ENCODE measurements at regions not wholly inside any gene's neighbourhood (a gene's known extent, or its start where the extent isn't known, plus 50 kb on each side); places are given as distances from the start of the nearest gene placed in this dataset.

DNA sequence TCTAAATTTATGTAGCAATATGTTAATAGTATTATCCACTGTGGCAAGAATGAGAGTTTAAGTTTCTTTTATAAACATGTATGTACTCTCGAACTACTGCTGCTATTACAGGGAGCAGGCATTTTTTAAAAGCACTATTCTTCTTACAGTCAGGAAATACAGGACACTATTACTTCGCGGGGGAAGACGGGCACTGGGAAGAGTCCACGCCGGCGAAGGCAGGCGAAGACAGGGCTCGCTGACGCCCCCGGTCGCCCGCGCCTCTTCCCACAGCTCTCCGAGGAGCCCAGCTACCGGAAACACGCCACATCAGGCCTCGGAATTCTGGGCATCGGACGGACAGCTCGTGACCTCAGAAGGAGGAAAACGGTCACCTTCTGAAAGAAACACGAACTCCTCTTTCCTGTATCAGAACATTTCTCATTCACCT, 90.2 kb downstream of the FAM161A start:
- TF ChIP-seq ZFX (IDR thresholded peaks at IDR 0.05; ENCODE audit: borderline replicate concordance): no peak
- TF ChIP-seq, protein P1, sequence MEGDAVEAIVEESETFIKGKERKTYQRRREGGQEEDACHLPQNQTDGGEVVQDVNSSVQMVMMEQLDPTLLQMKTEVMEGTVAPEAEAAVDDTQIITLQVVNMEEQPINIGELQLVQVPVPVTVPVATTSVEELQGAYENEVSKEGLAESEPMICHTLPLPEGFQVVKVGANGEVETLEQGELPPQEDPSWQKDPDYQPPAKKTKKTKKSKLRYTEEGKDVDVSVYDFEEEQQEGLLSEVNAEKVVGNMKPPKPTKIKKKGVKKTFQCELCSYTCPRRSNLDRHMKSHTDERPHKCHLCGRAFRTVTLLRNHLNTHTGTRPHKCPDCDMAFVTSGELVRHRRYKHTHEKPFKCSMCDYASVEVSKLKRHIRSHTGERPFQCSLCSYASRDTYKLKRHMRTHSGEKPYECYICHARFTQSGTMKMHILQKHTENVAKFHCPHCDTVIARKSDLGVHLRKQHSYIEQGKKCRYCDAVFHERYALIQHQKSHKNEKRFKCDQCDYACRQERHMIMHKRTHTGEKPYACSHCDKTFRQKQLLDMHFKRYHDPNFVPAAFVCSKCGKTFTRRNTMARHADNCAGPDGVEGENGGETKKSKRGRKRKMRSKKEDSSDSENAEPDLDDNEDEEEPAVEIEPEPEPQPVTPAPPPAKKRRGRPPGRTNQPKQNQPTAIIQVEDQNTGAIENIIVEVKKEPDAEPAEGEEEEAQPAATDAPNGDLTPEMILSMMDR (IDR thresholded peaks at IDR 0.05): peak; percentile 48
- H3K27ac ChIP-seq: peak overlapping the region; percentile 98

DNA sequence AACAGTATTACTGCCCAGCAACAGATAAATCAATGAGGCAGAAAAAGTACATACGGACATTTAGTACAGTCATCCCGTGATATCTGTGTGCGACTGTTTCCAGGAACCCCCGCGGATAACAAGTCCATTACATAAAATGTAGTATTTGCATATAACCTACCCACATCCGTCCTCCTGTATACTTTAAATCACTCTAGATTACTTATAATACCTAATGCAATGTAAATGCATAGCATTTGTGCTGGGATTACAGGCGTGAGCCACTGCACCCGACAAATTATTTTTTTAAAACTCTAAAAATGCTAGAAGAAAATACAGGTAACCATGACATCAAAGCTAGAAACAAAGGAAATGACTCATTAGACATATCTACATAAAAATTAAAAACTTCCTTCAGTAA, 91.6 kb downstream of the FAM161A start:
- TF ChIP-seq, protein P1 (IDR thresholded peaks at IDR 0.05): no peak
- TF ChIP-seq ZFX (IDR thresholded peaks at IDR 0.05; ENCODE audit: borderline replicate concordance): no peak
- no peak overlapping the region for H3K27ac ChIP-seq

DNA sequence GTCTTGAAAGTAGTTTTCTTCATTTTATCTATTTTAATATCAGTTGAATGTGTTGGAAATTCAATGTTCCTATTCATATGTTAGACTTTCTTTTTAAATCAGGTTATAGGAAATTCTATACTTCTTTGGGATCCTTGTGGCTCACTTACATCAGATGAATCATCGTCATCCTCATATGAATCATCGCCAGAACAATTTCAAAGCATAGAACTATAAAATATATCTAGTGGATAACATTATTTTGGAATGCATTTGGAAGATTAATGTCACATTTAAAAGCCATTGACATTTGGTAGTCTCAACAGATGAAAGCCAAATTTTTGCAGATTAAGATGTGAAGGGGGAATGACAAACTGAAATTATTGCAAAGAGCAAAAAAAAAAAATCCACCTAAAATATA, 94.1 kb downstream of the FAM161A start:
- no peak for TF ChIP-seq ZFX (IDR thresholded peaks at IDR 0.05; ENCODE audit: borderline replicate concordance)
- TF ChIP-seq, protein P1 (IDR thresholded peaks at IDR 0.05): no peak
- no peak overlapping the region for H3K27ac ChIP-seq

DNA sequence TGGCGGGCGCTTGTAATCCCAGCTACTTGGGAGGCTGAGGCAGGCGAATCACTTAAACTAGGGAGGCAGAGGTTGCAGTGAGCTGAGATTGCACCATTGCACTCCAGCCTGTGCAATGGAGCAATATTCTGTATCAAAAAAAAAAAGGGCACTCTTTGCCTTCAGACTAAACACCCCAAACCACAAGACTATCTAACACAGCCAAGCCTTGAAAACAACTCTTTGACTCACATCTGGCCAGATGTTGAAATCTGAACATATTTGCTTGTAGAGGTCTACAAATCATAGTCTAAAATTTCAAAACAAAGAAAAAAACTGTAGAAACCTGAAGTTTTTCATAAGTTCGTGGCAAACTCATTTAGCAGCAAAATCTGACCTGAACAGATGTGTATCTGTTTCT, 94.9 kb downstream of the FAM161A start:
- no peak overlapping the region for H3K27ac ChIP-seq
- TF ChIP-seq, protein P1 (IDR thresholded peaks at IDR 0.05): no peak
- TF ChIP-seq ZFX (IDR thresholded peaks at IDR 0.05; ENCODE audit: borderline replicate concordance): no peak

DNA sequence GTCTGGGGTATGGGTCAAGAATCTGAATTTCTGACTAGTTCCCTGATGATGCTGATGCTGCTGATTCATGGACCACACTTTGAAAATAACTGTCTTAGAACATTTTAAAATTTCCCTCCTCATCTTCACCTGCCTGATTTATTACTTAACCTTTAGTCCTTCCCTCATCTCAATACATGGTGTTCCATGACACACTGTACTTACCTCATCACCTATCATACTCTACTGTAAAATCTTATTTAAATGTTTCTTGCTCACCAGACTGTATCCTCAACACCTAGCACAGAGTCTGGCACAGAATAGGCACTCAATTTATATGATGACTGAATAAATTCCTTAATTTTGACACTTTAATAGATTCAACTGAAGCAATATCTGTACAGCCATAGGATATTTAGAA, 95.7 kb downstream of the FAM161A start:
- H3K27ac ChIP-seq: no peak overlapping the region
- no peak for TF ChIP-seq ZFX (IDR thresholded peaks at IDR 0.05; ENCODE audit: borderline replicate concordance)
- TF ChIP-seq, protein P1 (IDR thresholded peaks at IDR 0.05): no peak

DNA sequence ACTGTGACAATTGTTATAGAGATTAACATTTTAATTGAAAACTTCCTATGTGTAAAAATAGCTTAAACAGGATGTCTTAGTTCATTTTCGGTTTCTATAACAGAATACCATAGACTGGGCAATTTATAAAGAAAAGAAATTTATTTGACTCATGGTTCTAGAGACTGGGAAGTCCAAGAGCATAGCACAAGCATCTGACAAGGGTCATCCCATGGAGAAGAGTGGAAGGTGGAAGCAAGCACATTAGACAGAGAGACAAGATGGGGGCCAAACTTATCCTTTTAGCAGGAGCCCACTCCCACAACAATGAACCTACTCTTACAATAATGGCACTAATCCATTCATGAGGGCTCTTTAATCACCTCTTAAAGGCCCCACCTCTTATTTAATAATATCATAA, 100.3 kb downstream of the FAM161A start:
- TF ChIP-seq, protein P1 (IDR thresholded peaks at IDR 0.05): no peak
- no peak for TF ChIP-seq ZFX (IDR thresholded peaks at IDR 0.05; ENCODE audit: borderline replicate concordance)

DNA sequence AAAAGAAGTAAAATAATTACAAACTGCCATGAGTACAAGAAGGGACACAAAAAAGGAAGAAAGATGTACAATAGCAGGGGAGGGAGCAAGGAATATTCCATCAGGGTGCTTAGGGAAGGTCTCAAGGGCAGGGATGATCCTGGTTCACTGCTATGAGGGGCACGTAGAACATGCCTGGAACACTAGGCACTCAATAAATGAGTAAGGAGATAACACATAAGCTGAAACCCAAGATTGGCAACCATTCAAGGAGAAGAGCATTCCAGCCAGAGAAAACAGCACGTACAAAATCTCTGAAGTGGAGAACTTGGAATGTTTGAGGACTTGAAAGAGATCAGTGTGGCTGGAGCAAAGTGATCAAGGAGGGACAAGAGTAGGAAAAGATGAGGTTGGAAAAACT, 103.2 kb downstream of the FAM161A start:
- no peak overlapping the region for H3K27ac ChIP-seq
- TF ChIP-seq, protein P1 (IDR thresholded peaks at IDR 0.05): no peak
- TF ChIP-seq ZFX (IDR thresholded peaks at IDR 0.05; ENCODE audit: borderline replicate concordance): no peak

More for the DNA sequence above, 100.3 kb downstream of the FAM161A start:
- no peak overlapping the region for H3K27ac ChIP-seq

Data from 22Rv1 (cell line).